ENCODE measurements at regions not wholly inside any gene's neighbourhood (a gene's known extent, or its start where the extent isn't known, plus 50 kb on each side); places are given as distances from the start of the nearest gene placed in this dataset.
"Not testable (repeated sequence)": the region's sequence is repeated elsewhere in the genome, so short reads cannot be mapped to it uniquely, and the experiment has no call there.

- no peaks in the 10 kb centered on the region for H3K4me1 Mint-ChIP-seq
- Histone ChIP-seq H3K27ac (ENCODE audit: low read length) (no peak overlapping the region), H3K9me3 (no peaks in the 10 kb centered on the region), H3K4me1 (ENCODE audit: control insufficient read depth in 1 of 2, extremely low read depth in 1 of 2, insufficient read depth in 2 of 2, low read length in 2 of 2) (no peaks in the 10 kb centered on the region), H3K4me3 (ENCODE audit: control insufficient read depth in 1 of 2, extremely low read depth in 1 of 2, low read length in 1 of 2) (no peak overlapping the region), H3K27me3 (replicated peaks in 1 of 2; ENCODE audit: control insufficient read depth in 2 of 2, extremely low read depth in 1 of 2, insufficient read depth in 2 of 2, low read length in 1 of 2) (no peaks in the 10 kb centered on the region), H3K36me3 (ENCODE audit: control insufficient read depth in 2 of 2, extremely low read depth in 1 of 2, insufficient read depth in 1 of 2, low read length in 1 of 2) (no peaks in the 10 kb centered on the region)
- no CpG with 5 or more reads among the region's 6 CpGs for WGBS (ENCODE audit: insufficient coverage)
- no peak overlapping the region for H3K4me3 Mint-ChIP-seq
- peaks cover 10 to 16% (median 16%) of the 10 kb centered on the region in 3 donors for H3K9me3 Mint-ChIP-seq
- ATAC-seq (replicated peaks in 1 of 4) (no peak), DNase-seq (no peak)
- CTCF ChIA-PET, result no interaction called here
- H3K27me3 Mint-ChIP-seq, result no peaks in the 10 kb centered on the region
- H3K27ac Mint-ChIP-seq, result no peak overlapping the region
- POLR2A ChIA-PET, result no interaction called here
- H3K36me3 Mint-ChIP-seq, result no peaks in the 10 kb centered on the region
Observed at GRCh38 chr2:51920509-51920908, 888.6 kb upstream of the NRXN1 start.

- no CpG with 5 or more reads among the region's 1 CpG for WGBS (ENCODE audit: insufficient coverage)
- Mint-ChIP-seq H3K9me3 (peaks cover 11 to 12% (median 11%) of the 10 kb centered on the region in 3 donors), H3K27ac (no peak overlapping the region), H3K4me3 (no peak overlapping the region), H3K4me1 (no peaks in the 10 kb centered on the region), H3K27me3 (no peaks in the 10 kb centered on the region), H3K36me3 (no peaks in the 10 kb centered on the region)
- H3K27me3 ChIP-seq (replicated peaks in 1 of 2; ENCODE audit: control insufficient read depth in 2 of 2, extremely low read depth in 1 of 2, insufficient read depth in 2 of 2, low read length in 1 of 2), result no peaks in the 10 kb centered on the region
- no peak for DNase-seq
- ATAC-seq (replicated peaks in 1 of 4), result no peak
- H3K4me1 ChIP-seq (ENCODE audit: control insufficient read depth in 1 of 2, extremely low read depth in 1 of 2, insufficient read depth in 2 of 2, low read length in 2 of 2), result no peaks in the 10 kb centered on the region
- ChIA-PET POLR2A (no interaction called here), CTCF (no interaction called here)
- H3K4me3 ChIP-seq (ENCODE audit: control insufficient read depth in 1 of 2, extremely low read depth in 1 of 2, low read length in 1 of 2), result no peak overlapping the region
- H3K27ac ChIP-seq (ENCODE audit: low read length), result no peak overlapping the region
- no peaks in the 10 kb centered on the region for H3K36me3 ChIP-seq (ENCODE audit: control insufficient read depth in 2 of 2, extremely low read depth in 1 of 2, insufficient read depth in 1 of 2, low read length in 1 of 2)
- no peaks in the 10 kb centered on the region for H3K9me3 ChIP-seq
Observed at GRCh38 chr2:51919395-51919794, 887.5 kb upstream of the NRXN1 start.

GRCh38 chr2:51918113-51918512 is 886.2 kb upstream of the NRXN1 start:
- no peak for DNase-seq
- no peak overlapping the region for H3K4me3 Mint-ChIP-seq
- WGBS (ENCODE audit: insufficient coverage), result 80% methylated on average over 1 of the region's 3 CpGs
- H3K36me3 ChIP-seq (ENCODE audit: control insufficient read depth in 2 of 2, extremely low read depth in 1 of 2, insufficient read depth in 1 of 2, low read length in 1 of 2), result no peaks in the 10 kb centered on the region
- H3K4me1 Mint-ChIP-seq, result no peaks in the 10 kb centered on the region
- H3K36me3 Mint-ChIP-seq, result no peaks in the 10 kb centered on the region
- POLR2A ChIA-PET, result no interaction called here
- no peak for ATAC-seq (replicated peaks in 1 of 4)
- H3K27me3 ChIP-seq (replicated peaks in 1 of 2; ENCODE audit: control insufficient read depth in 2 of 2, extremely low read depth in 1 of 2, insufficient read depth in 2 of 2, low read length in 1 of 2), result no peaks in the 10 kb centered on the region
- H3K9me3 ChIP-seq, result no peaks in the 10 kb centered on the region
- no peaks in the 10 kb centered on the region for H3K4me1 ChIP-seq (ENCODE audit: control insufficient read depth in 1 of 2, extremely low read depth in 1 of 2, insufficient read depth in 2 of 2, low read length in 2 of 2)
- H3K27ac ChIP-seq (ENCODE audit: low read length), result no peak overlapping the region
- peaks cover 19 to 24% (median 20%) of the 10 kb centered on the region in 3 donors for H3K9me3 Mint-ChIP-seq
- no peak overlapping the region for H3K27ac Mint-ChIP-seq
- H3K4me3 ChIP-seq (ENCODE audit: control insufficient read depth in 1 of 2, extremely low read depth in 1 of 2, low read length in 1 of 2), result no peak overlapping the region
- CTCF ChIA-PET, result no interaction called here
- no peaks in the 10 kb centered on the region for H3K27me3 Mint-ChIP-seq

- Mint-ChIP-seq H3K4me3 (no peak overlapping the region), H3K4me1 (no peaks in the 10 kb centered on the region), H3K27ac (no peak overlapping the region), H3K27me3 (no peaks in the 10 kb centered on the region), H3K9me3 (peaks cover 4 to 14% (median 8%) of the 10 kb centered on the region in 3 donors), H3K36me3 (no peaks in the 10 kb centered on the region)
- Histone ChIP-seq H3K9me3 (no peaks in the 10 kb centered on the region), H3K4me3 (ENCODE audit: control insufficient read depth in 1 of 2, extremely low read depth in 1 of 2, low read length in 1 of 2) (no peak overlapping the region), H3K36me3 (ENCODE audit: control insufficient read depth in 2 of 2, extremely low read depth in 1 of 2, insufficient read depth in 1 of 2, low read length in 1 of 2) (no peaks in the 10 kb centered on the region), H3K27me3 (replicated peaks in 1 of 2; ENCODE audit: control insufficient read depth in 2 of 2, extremely low read depth in 1 of 2, insufficient read depth in 2 of 2, low read length in 1 of 2) (no peaks in the 10 kb centered on the region), H3K4me1 (ENCODE audit: control insufficient read depth in 1 of 2, extremely low read depth in 1 of 2, insufficient read depth in 2 of 2, low read length in 2 of 2) (no peaks in the 10 kb centered on the region), H3K27ac (ENCODE audit: low read length) (no peak overlapping the region)
- ATAC-seq (replicated peaks in 1 of 4) (no peak), DNase-seq (no peak)
- POLR2A ChIA-PET, result no interaction called here
- no CpG with 5 or more reads among the region's 1 CpG for WGBS (ENCODE audit: insufficient coverage)
- CTCF ChIA-PET, result no interaction called here
Observed at GRCh38 chr2:51903728-51904127, 871.8 kb upstream of the NRXN1 start.

- Histone ChIP-seq H3K4me3 (ENCODE audit: control insufficient read depth in 1 of 2, extremely low read depth in 1 of 2, low read length in 1 of 2) (no peak overlapping the region), H3K4me1 (ENCODE audit: control insufficient read depth in 1 of 2, extremely low read depth in 1 of 2, insufficient read depth in 2 of 2, low read length in 2 of 2) (no peaks in the 10 kb centered on the region), H3K27me3 (replicated peaks in 1 of 2; ENCODE audit: control insufficient read depth in 2 of 2, extremely low read depth in 1 of 2, insufficient read depth in 2 of 2, low read length in 1 of 2) (no peaks in the 10 kb centered on the region), H3K36me3 (ENCODE audit: control insufficient read depth in 2 of 2, extremely low read depth in 1 of 2, insufficient read depth in 1 of 2, low read length in 1 of 2) (no peaks in the 10 kb centered on the region), H3K27ac (ENCODE audit: low read length) (no peak overlapping the region), H3K9me3 (no peaks in the 10 kb centered on the region)
- Mint-ChIP-seq H3K27me3 (no peaks in the 10 kb centered on the region), H3K27ac (no peak overlapping the region), H3K4me3 (no peak overlapping the region), H3K4me1 (no peaks in the 10 kb centered on the region), H3K36me3 (no peaks in the 10 kb centered on the region), H3K9me3 (peaks cover 0 to 13% (median 7%) of the 10 kb centered on the region in 3 donors)
- POLR2A ChIA-PET, result no interaction called here
- DNase-seq (no peak), ATAC-seq (replicated peaks in 1 of 4) (no peak)
- CTCF ChIA-PET, result no interaction called here
Observed at GRCh38 chr2:51899643-51900042, 867.7 kb upstream of the NRXN1 start.

GRCh38 chr2:51894584-51894983 is 862.7 kb upstream of the NRXN1 start:
- H3K27me3 ChIP-seq (replicated peaks in 1 of 2; ENCODE audit: control insufficient read depth in 2 of 2, extremely low read depth in 1 of 2, insufficient read depth in 2 of 2, low read length in 1 of 2); H3K36me3 Mint-ChIP-seq; H3K36me3 ChIP-seq (ENCODE audit: control insufficient read depth in 2 of 2, extremely low read depth in 1 of 2, insufficient read depth in 1 of 2, low read length in 1 of 2); ATAC-seq (replicated peaks in 1 of 4); H3K9me3 ChIP-seq; H3K4me3 Mint-ChIP-seq; POLR2A ChIA-PET; H3K27me3 Mint-ChIP-seq; DNase-seq; H3K4me3 ChIP-seq (ENCODE audit: control insufficient read depth in 1 of 2, extremely low read depth in 1 of 2, low read length in 1 of 2); H3K4me1 Mint-ChIP-seq; H3K27ac Mint-ChIP-seq; H3K27ac ChIP-seq (ENCODE audit: low read length); CTCF ChIA-PET; H3K4me1 ChIP-seq (ENCODE audit: control insufficient read depth in 1 of 2, extremely low read depth in 1 of 2, insufficient read depth in 2 of 2, low read length in 2 of 2): not testable (repeated sequence)
- WGBS (ENCODE audit: insufficient coverage), result 64% methylated on average over 3 of the region's 3 CpGs
- peaks cover 9 to 14% (median 10%) of the 10 kb centered on the region in 3 donors for H3K9me3 Mint-ChIP-seq

- H3K36me3 ChIP-seq (ENCODE audit: control insufficient read depth in 2 of 2, extremely low read depth in 1 of 2, insufficient read depth in 1 of 2, low read length in 1 of 2), result no peaks in the 10 kb centered on the region
- DNase-seq (no peak), ATAC-seq (replicated peaks in 1 of 4) (no peak)
- H3K4me1 Mint-ChIP-seq, result no peaks in the 10 kb centered on the region
- no peak overlapping the region for H3K4me3 ChIP-seq (ENCODE audit: control insufficient read depth in 1 of 2, extremely low read depth in 1 of 2, low read length in 1 of 2)
- H3K27me3 ChIP-seq (replicated peaks in 1 of 2; ENCODE audit: control insufficient read depth in 2 of 2, extremely low read depth in 1 of 2, insufficient read depth in 2 of 2, low read length in 1 of 2), result no peaks in the 10 kb centered on the region
- H3K36me3 Mint-ChIP-seq, result no peaks in the 10 kb centered on the region
- no peaks in the 10 kb centered on the region for H3K4me1 ChIP-seq (ENCODE audit: control insufficient read depth in 1 of 2, extremely low read depth in 1 of 2, insufficient read depth in 2 of 2, low read length in 2 of 2)
- no peak overlapping the region for H3K27ac ChIP-seq (ENCODE audit: low read length)
- POLR2A ChIA-PET, result no interaction called here
- CTCF ChIA-PET, result no interaction called here
- H3K9me3 Mint-ChIP-seq, result peaks cover 15 to 18% (median 16%) of the 10 kb centered on the region in 3 donors
- peaks cover 3% of the 10 kb centered on the region for H3K9me3 ChIP-seq
- no peak overlapping the region for H3K4me3 Mint-ChIP-seq
- WGBS (ENCODE audit: insufficient coverage), result no CpG with 5 or more reads among the region's 1 CpG
- H3K27ac Mint-ChIP-seq, result no peak overlapping the region
- H3K27me3 Mint-ChIP-seq, result no peaks in the 10 kb centered on the region
Observed at GRCh38 chr2:51888120-51888519, 856.2 kb upstream of the NRXN1 start.
